Natural killer cell (primary cell): ENCODE measurements at regions not wholly inside any gene's neighbourhood (a gene's known extent, or its start where the extent isn't known, plus 50 kb on each side); places are given as distances from the start of the nearest gene placed in this dataset.

Source experiments
- ATAC-seq, 3 donors: fragments of 150-1000 bp in 2 of 3; fragments of 200-7000 bp in 1 of 3; cut with Tn5 transposase; 1 replicate in 1 of 3; 2 replicates in 2 of 3; pipeline ENCODE4 v1.10.0; 2021; ENCODE audit warnings: mild to moderate bottlenecking in 2 of 3, moderate library complexity in 2 of 3
- DNase-seq, 2 donors: peaks; one replicate each; pipeline versions ENCODE4 v3.0.0 to v3.0.0-alpha.2; 2013 to 2021; ENCODE audit warnings: mixed read lengths in 1 of 2
- H3K27ac ChIP-seq: one replicate; pipeline ENCODE4 v1.5.1; 2013; ENCODE audit warnings: mild to moderate bottlenecking, low read length
- H3K27me3 ChIP-seq: one replicate; pipeline ENCODE4 v1.6.1; 2013; ENCODE audit warnings: low read length; ENCODE audit not compliant: control insufficient read depth, insufficient read depth
- H3K36me3 ChIP-seq: one replicate; pipeline ENCODE4 v1.6.1; 2013; ENCODE audit warnings: low read length; ENCODE audit not compliant: control insufficient read depth, insufficient read depth
- H3K4me1 ChIP-seq: one replicate; pipeline ENCODE4 v1.6.1; 2013; ENCODE audit warnings: low read length; ENCODE audit not compliant: control insufficient read depth, insufficient read depth
- H3K4me3 ChIP-seq: one replicate; pipeline ENCODE4 v1.5.1; 2013; ENCODE audit warnings: low read length
- H3K9me3 ChIP-seq: one replicate; pipeline ENCODE4 v1.6.1; 2013; ENCODE audit warnings: low read length; ENCODE audit not compliant: control insufficient read depth, insufficient read depth
- H3K27ac Mint-ChIP-seq, 2 donors: one replicate each; pipeline ENCODE4 v1.8.0; 2022; ENCODE audit warnings: mild to moderate bottlenecking in 2 of 2, mixed read lengths in 2 of 2, moderate library complexity in 1 of 2
- H3K27me3 Mint-ChIP-seq, 2 donors: one replicate each; pipeline ENCODE4 v1.8.0; 2022; ENCODE audit warnings: low read depth in 2 of 2, mixed read lengths in 2 of 2
- H3K36me3 Mint-ChIP-seq: one replicate; pipeline ENCODE4 v1.8.0; 2022; ENCODE audit warnings: mixed read lengths
- H3K4me1 Mint-ChIP-seq, 2 donors: one replicate each; pipeline ENCODE4 v1.8.0; 2022; ENCODE audit warnings: mixed read lengths in 2 of 2
- H3K4me3 Mint-ChIP-seq: one replicate; pipeline ENCODE4 v1.8.0; 2022; ENCODE audit warnings: mild to moderate bottlenecking, moderate library complexity, mixed read lengths
- H3K9me3 Mint-ChIP-seq, 2 donors: one replicate each; pipeline ENCODE4 v1.8.0; 2022; ENCODE audit warnings: mixed read lengths in 2 of 2
- WGBS: methylation state at CpG from one replicate; pipeline ENCODE4 v1.1.7; 2013; ENCODE audit warnings: missing lambda C conversion rate; ENCODE audit not compliant: insufficient coverage; 5-methylcytosine and 5-hydroxymethylcytosine counted together
- intact Hi-C: fragments of 100-400 bp; cut with micrococcal nuclease; formaldehyde crosslinking; loops from one replicate; pipeline ENCODE4 v1.14.2; 2022
- TF ChIP-seq, protein P1 (sequence below): fragments of 200-600 bp; IDR thresholded peaks from one replicate; pipeline ENCODE4 v1.8.0; 2022; ENCODE audit warnings: antibody characterized with exemption

DNA sequence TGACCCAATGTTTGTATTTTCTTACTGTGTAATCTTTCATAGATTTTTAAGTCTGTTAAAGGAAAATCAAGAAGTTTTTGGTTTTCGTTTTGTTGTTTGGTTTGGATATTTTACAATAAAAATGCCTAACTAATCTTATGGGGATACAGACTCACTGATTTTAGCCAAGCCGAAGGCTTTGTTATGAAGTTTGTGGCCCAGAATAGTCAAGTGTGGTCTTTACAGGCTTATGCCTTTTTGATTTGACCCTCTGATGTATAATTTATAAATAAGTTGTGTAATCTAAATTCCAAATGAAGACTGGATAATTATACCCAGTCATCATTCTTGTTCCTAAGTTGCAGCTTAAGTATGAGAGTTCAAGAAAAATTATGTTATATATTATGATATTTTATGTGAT is 739.3 kb downstream of the ADGRL2 start:
- Mint-ChIP-seq H3K4me3 (no peak overlapping the region), H3K27me3 (no peaks in the 10 kb centered on the region), H3K9me3 (peaks cover 12 to 17% of the 10 kb centered on the region in 2 donors), H3K4me1 (no peaks in the 10 kb centered on the region), H3K27ac (no peak overlapping the region), H3K36me3 (no peaks in the 10 kb centered on the region)
- Histone ChIP-seq H3K4me3 (no peak overlapping the region), H3K27ac (no peak overlapping the region), H3K9me3 (no peaks in the 10 kb centered on the region), H3K4me1 (no peaks in the 10 kb centered on the region), H3K36me3 (no peaks in the 10 kb centered on the region), H3K27me3 (no peaks in the 10 kb centered on the region)
- ATAC-seq: no peak
- no peak for DNase-seq
- TF ChIP-seq, protein P1, sequence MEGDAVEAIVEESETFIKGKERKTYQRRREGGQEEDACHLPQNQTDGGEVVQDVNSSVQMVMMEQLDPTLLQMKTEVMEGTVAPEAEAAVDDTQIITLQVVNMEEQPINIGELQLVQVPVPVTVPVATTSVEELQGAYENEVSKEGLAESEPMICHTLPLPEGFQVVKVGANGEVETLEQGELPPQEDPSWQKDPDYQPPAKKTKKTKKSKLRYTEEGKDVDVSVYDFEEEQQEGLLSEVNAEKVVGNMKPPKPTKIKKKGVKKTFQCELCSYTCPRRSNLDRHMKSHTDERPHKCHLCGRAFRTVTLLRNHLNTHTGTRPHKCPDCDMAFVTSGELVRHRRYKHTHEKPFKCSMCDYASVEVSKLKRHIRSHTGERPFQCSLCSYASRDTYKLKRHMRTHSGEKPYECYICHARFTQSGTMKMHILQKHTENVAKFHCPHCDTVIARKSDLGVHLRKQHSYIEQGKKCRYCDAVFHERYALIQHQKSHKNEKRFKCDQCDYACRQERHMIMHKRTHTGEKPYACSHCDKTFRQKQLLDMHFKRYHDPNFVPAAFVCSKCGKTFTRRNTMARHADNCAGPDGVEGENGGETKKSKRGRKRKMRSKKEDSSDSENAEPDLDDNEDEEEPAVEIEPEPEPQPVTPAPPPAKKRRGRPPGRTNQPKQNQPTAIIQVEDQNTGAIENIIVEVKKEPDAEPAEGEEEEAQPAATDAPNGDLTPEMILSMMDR: no peak
- no CpG with 5 or more reads among the region's 2 CpGs for WGBS
- intact Hi-C loops: no loop called here

DNA sequence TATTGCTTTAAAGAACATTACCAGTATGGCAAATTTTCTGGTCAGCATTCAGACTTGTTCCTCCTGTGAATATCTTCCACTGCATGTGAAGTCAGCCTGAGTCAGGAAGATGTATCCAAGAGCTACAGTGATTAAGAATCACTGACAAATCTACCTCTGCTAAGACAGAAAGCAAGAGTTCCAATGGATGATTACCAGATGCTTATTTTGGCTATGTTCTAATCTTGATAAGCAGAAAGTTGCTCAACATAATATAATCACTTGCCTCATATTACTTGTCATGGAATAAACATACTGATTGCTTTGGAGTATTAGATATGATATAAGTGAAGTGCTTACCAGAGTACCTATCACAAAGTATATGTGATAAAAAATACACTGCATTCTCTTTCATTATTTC is 738.1 kb downstream of the ADGRL2 start:
- Histone ChIP-seq H3K4me1 (no peaks in the 10 kb centered on the region), H3K9me3 (no peaks in the 10 kb centered on the region), H3K27me3 (no peaks in the 10 kb centered on the region), H3K4me3 (no peak overlapping the region), H3K27ac (no peak overlapping the region), H3K36me3 (no peaks in the 10 kb centered on the region)
- Mint-ChIP-seq H3K36me3 (no peaks in the 10 kb centered on the region), H3K27me3 (no peaks in the 10 kb centered on the region), H3K9me3 (peaks cover 12 to 17% of the 10 kb centered on the region in 2 donors), H3K4me3 (no peak overlapping the region), H3K4me1 (no peaks in the 10 kb centered on the region), H3K27ac (no peak overlapping the region)
- ATAC-seq (no peak), DNase-seq (no peak)
- intact Hi-C loops: no loop called here
- TF ChIP-seq, protein P1: no peak

DNA sequence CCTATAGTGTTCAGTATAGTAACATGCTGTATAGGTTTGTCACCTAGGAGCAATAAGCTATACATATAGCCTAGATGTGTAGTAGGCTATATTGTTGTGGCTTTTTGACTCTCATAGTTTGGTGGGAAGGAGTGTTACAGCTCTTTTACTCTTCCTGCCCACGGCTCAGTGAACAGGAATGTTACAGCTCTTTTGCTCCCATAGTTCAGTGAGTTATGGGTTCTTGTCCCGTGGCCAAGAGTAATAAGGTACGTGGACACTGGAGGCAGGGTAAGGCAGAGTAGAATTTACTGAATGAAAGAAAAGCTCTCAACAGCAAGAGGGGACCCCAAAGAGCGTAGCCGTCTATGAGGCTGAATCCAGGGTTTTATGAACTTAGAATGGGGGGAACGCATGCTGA is 734.3 kb downstream of the ADGRL2 start:
- Mint-ChIP-seq H3K36me3 (no peaks in the 10 kb centered on the region), H3K27me3 (no peaks in the 10 kb centered on the region), H3K4me1 (no peaks in the 10 kb centered on the region), H3K27ac (no peak overlapping the region), H3K4me3 (no peak overlapping the region), H3K9me3 (peaks cover 3 to 9% of the 10 kb centered on the region in 2 donors)
- H3K27me3 ChIP-seq: no peaks in the 10 kb centered on the region
- DNase-seq: no peak
- WGBS: 88% methylated on average over 6 of the region's 6 CpGs
- no peaks in the 10 kb centered on the region for H3K4me1 ChIP-seq
- H3K4me3 ChIP-seq: no peak overlapping the region
- TF ChIP-seq, protein P1: no peak
- no peak for ATAC-seq
- intact Hi-C loops: no loop called here
- H3K36me3 ChIP-seq: no peaks in the 10 kb centered on the region
- H3K27ac ChIP-seq: no peak overlapping the region
- no peaks in the 10 kb centered on the region for H3K9me3 ChIP-seq

GRCh38 chr1:82525378-82525777 is 724.6 kb downstream of the ADGRL2 start:
- TF ChIP-seq, protein P1: no peak
- Histone ChIP-seq H3K9me3 (no peaks in the 10 kb centered on the region), H3K4me3 (no peak overlapping the region), H3K27ac (no peak overlapping the region), H3K4me1 (no peaks in the 10 kb centered on the region), H3K36me3 (no peaks in the 10 kb centered on the region), H3K27me3 (no peaks in the 10 kb centered on the region)
- ATAC-seq (no peak), DNase-seq (no peak)
- H3K4me1 Mint-ChIP-seq: no peaks in the 10 kb centered on the region
- no peak overlapping the region for H3K4me3 Mint-ChIP-seq
- no peak overlapping the region for H3K27ac Mint-ChIP-seq
- intact Hi-C loops: no loop called here
- no peaks in the 10 kb centered on the region for H3K36me3 Mint-ChIP-seq
- peaks cover 3 to 11% of the 10 kb centered on the region in 2 donors for H3K9me3 Mint-ChIP-seq
- no peaks in the 10 kb centered on the region for H3K27me3 Mint-ChIP-seq
